NCI-H460 (cell line): ENCODE measurements at regions not wholly inside any gene's neighbourhood (a gene's known extent, or its start where the extent isn't known, plus 50 kb on each side); places are given as distances from the start of the nearest gene placed in this dataset.
A peak's percentile ranks its signal among the peaks of the same experiment; 100 is the strongest.

ENCODE experiments used
- DNase-seq: peaks from one replicate; pipeline ENCODE4 v3.0.0-alpha.2; 2016; ENCODE audit warnings: low read depth; ENCODE audit errors: extremely low read depth

- DNase-seq: no peak
Measured at GRCh38 chr2:576292-576691, 100.9 kb downstream of the TMEM18 start.

GRCh38 chr2:575727-576236 is 101.4 kb downstream of the TMEM18 start:
- DNase-seq: no peak

- DNase-seq: no peak
Measured at GRCh38 chr2:575030-575726, 102.0 kb downstream of the TMEM18 start.

- no peak for DNase-seq
Measured at GRCh38 chr2:573805-574392, 103.3 kb downstream of the TMEM18 start.

- DNase-seq: no peak
Measured at GRCh38 chr2:573025-573424, 104.2 kb downstream of the TMEM18 start.

GRCh38 chr2:569681-570080 is 107.5 kb downstream of the TMEM18 start:
- DNase-seq: no peak

- DNase-seq: no peak
Measured at GRCh38 chr2:568639-569235, 108.5 kb downstream of the TMEM18 start.

GRCh38 chr2:567865-568638 is 109.2 kb downstream of the TMEM18 start:
- peak; percentile 14 for DNase-seq

GRCh38 chr2:567496-567864 is 109.7 kb downstream of the TMEM18 start:
- no peak for DNase-seq

GRCh38 chr2:566379-567313 is 110.6 kb downstream of the TMEM18 start:
- DNase-seq: no peak

- no peak for DNase-seq
Measured at GRCh38 chr2:564471-565181, 112.6 kb downstream of the TMEM18 start.

- DNase-seq: no peak
Measured at GRCh38 chr2:563512-563911, 113.7 kb downstream of the TMEM18 start.

- DNase-seq: no peak
Measured at GRCh38 chr2:562391-563364, 114.5 kb downstream of the TMEM18 start.

GRCh38 chr2:558879-559278 is 118.3 kb downstream of the TMEM18 start:
- no peak for DNase-seq

GRCh38 chr2:558302-558642 is 118.9 kb downstream of the TMEM18 start:
- no peak for DNase-seq

- no peak for DNase-seq
Measured at GRCh38 chr2:557635-558301, 119.4 kb downstream of the TMEM18 start.

GRCh38 chr2:556485-556884 is 120.7 kb downstream of the TMEM18 start:
- DNase-seq: no peak
